HepG2 (cell line): ENCODE measurements at regions not wholly inside any gene's neighbourhood (a gene's known extent, or its start where the extent isn't known, plus 50 kb on each side); places are given as distances from the start of the nearest gene placed in this dataset.
A peak's percentile ranks its signal among the peaks of the same experiment; 100 is the strongest.

Experiments used
- ATAC-seq: fragments of 200-7000 bp; cut with Tn5 transposase; 3 replicates; pipeline ENCODE4 v1.9.1; 2020; ENCODE audit warnings: mild to moderate bottlenecking, moderate library complexity
- BruUV-seq: library from RNA; stranded (reverse); fragments of 400-500 nt; replicated peaks from 2 replicates; lab custom pipeline; 2021; lab: Mats Ljungman, UMichigan
- CTCF ChIA-PET: fragments of 300-600 bp; formaldehyde crosslinking; extraction: SDS; loops from one replicate; lab custom pipeline; 2021; ENCODE audit warnings: low total read pairs, inconsistent platforms, low intra/inter-chr PET ratio; lab: Yijun Ruan, JAX
- POLR2A ChIA-PET: fragments of 350-600 bp; sonication (Branson Sonifier 250); formaldehyde crosslinking; loops from one replicate; lab custom pipeline; 2020; ENCODE audit warnings: antibody characterized with exemption, inconsistent platforms; lab: Yijun Ruan, JAX
- DNase-seq: peaks from one replicate; pipeline ENCODE4 v3.0.0-alpha.2; 2015; ENCODE audit warnings: low spot score
- FAIRE-seq: peaks from 3 replicates; lab custom pipeline; 2011; peaks lifted over from hg19 to GRCh38; lab: Jason Lieb, UNC
- H2AFZ ChIP-seq: one replicate; pipeline ENCODE4 v1.6.1; 2011; ENCODE audit warnings: low read length, inconsistent platforms
- H3K27ac ChIP-seq: fragments of 300-600 bp; 3 replicates; pipeline ENCODE4 v1.8.0; 2011; ENCODE audit warnings: mixed run types, mild to moderate bottlenecking, mixed read lengths, low read length, inconsistent platforms; ENCODE audit not compliant: insufficient read depth; ENCODE audit errors: extremely low read length
- H3K27me3 ChIP-seq, 2 experiments: fragments of 200-600 bp in 1 of 2; 2 replicates in 1 of 2; 3 replicates in 1 of 2; pipeline versions ENCODE4 v1.6.0 to v1.8.0; 2011; ENCODE audit warnings: low read length in 2 of 2, mild to moderate bottlenecking in 2 of 2, moderate library complexity in 2 of 2, inconsistent platforms in 1 of 2; ENCODE audit not compliant: insufficient read depth in 2 of 2, control insufficient read depth in 1 of 2
- H3K36me3 ChIP-seq, 2 experiments: fragments of 200-600 bp in 1 of 2; replicated peaks in 1 of 2; 2 replicates in 1 of 2; 3 replicates in 1 of 2; pipeline versions ENCODE4 v1.5.1 to v1.8.0; 2011; ENCODE audit warnings: low read length in 2 of 2, inconsistent platforms in 1 of 2; ENCODE audit not compliant: insufficient read depth in 2 of 2, control insufficient read depth in 1 of 2
- H3K4me1 ChIP-seq: 2 replicates; pipeline ENCODE4 v1.5.1; 2012; ENCODE audit warnings: low read length, inconsistent platforms; ENCODE audit not compliant: insufficient read depth
- H3K4me2 ChIP-seq: 2 replicates; pipeline ENCODE4 v1.6.0; 2011; ENCODE audit warnings: low read depth, low read length, inconsistent platforms
- H3K4me3 ChIP-seq, 3 experiments: fragments of 200-600 bp in 1 of 3; sonication (generic), shearing (Covaris generic) in 1 of 3; replicated peaks in 1 of 3; 2 replicates each; pipeline ENCODE4 v1.5.1; 2011 to 2016; ENCODE audit warnings: low read length in 3 of 3, inconsistent platforms in 2 of 3, low read depth in 2 of 3, mild to moderate bottlenecking in 2 of 3, control low read depth in 1 of 3, mixed read lengths in 1 of 3; ENCODE audit not compliant: insufficient read depth in 1 of 3
- H3K79me2 ChIP-seq: one replicate; pipeline ENCODE4 v1.6.1; 2011; ENCODE audit warnings: low read length, inconsistent platforms; ENCODE audit not compliant: insufficient read depth
- H3K9ac ChIP-seq: 2 replicates; pipeline ENCODE4 v1.6.0; 2011; ENCODE audit warnings: mild to moderate bottlenecking, low read depth, low read length, inconsistent platforms; ENCODE audit not compliant: insufficient read depth
- H3K9me3 ChIP-seq: 2 replicates; pipeline ENCODE4 v1.5.1; 2012; ENCODE audit warnings: mild to moderate bottlenecking, low read length
- H4K20me1 ChIP-seq: 2 replicates; pipeline ENCODE4 v1.6.0; 2011; ENCODE audit warnings: inconsistent platforms, mild to moderate bottlenecking, low read length, moderate library complexity; ENCODE audit not compliant: insufficient read depth
- AKAP8 ChIP-seq: sonication (generic); formaldehyde crosslinking; IDR thresholded peaks from 2 replicates; pipeline ENCODE4 v1.5.1; 2020; ENCODE audit warnings: mild to moderate bottlenecking, missing genetic modification reagents
- CCDC6 ChIP-seq: sonication (generic); formaldehyde crosslinking; IDR thresholded peaks from 2 replicates; pipeline ENCODE4 v1.8.1; 2022; ENCODE audit warnings: mild to moderate bottlenecking, missing genetic modification reagents, moderate library complexity
- CHD4 ChIP-seq: fragments of 200-600 bp; sonication (generic); IDR thresholded peaks from 2 replicates; pipeline ENCODE4 v1.7.0; 2017; ENCODE audit warnings: mild to moderate bottlenecking, low read length, borderline replicate concordance
- CTCF ChIP-seq: sonication (generic); formaldehyde crosslinking; IDR thresholded peaks from 2 replicates; pipeline ENCODE4 v1.5.0; 2020; ENCODE audit warnings: mild to moderate bottlenecking, missing genetic modification reagents, moderate library complexity
- RAD21 ChIP-seq: fragments of 450-650 bp; formaldehyde crosslinking; IDR thresholded peaks from 2 replicates; pipeline ENCODE4 v1.5.0; 2020; ENCODE audit warnings: mild to moderate bottlenecking
- SALL1 ChIP-seq: sonication (generic); formaldehyde crosslinking; IDR thresholded peaks from 2 replicates; pipeline ENCODE4 v1.8.0; 2022; ENCODE audit warnings: mild to moderate bottlenecking, missing genetic modification reagents
- SMC3 ChIP-seq: IDR thresholded peaks from 2 replicates; pipeline ENCODE4 v1.6.1; 2011; ENCODE audit warnings: low read length, improper control_type of control experiment
- STAG1 ChIP-seq: sonication (generic); formaldehyde crosslinking; IDR thresholded peaks from 2 replicates; pipeline ENCODE4 v1.4.0; 2020; ENCODE audit warnings: missing genetic modification reagents
- TBL1XR1 ChIP-seq: fragments of 150-350 bp; IDR thresholded peaks from 2 replicates; pipeline ENCODE4 v1.6.1; 2014; ENCODE audit warnings: borderline replicate concordance, low read length; ENCODE audit not compliant: partially characterized antibody
- TP53 ChIP-seq: sonication (generic); formaldehyde crosslinking; conservative IDR thresholded peaks from 2 replicates; pipeline ENCODE4 v1.4.0; 2020; ENCODE audit warnings: missing genetic modification reagents
- U2AF1 ChIP-seq: fragments of 200-400 bp; formaldehyde crosslinking; optimal IDR thresholded peaks from 2 replicates; pipeline ENCODE3; 2017; ENCODE audit warnings: mild to moderate bottlenecking, low read depth, low read length
- ZGPAT ChIP-seq: IDR thresholded peaks from 2 replicates; pipeline ENCODE4 v1.6.1; 2016; ENCODE audit warnings: mild to moderate bottlenecking
- ZMAT3 ChIP-seq: sonication (generic); formaldehyde crosslinking; conservative IDR thresholded peaks from 2 replicates; pipeline ENCODE4 v1.7.0; 2021; ENCODE audit warnings: missing genetic modification reagents
- ZNF24 ChIP-seq: fragments of 450-650 bp; IDR thresholded peaks from 2 replicates; pipeline ENCODE4 v1.6.1; 2017; ENCODE audit warnings: antibody characterized with exemption, mild to moderate bottlenecking
- ZNF451 ChIP-seq: sonication (generic); formaldehyde crosslinking; IDR thresholded peaks from 2 replicates; pipeline ENCODE4 v1.5.0; 2020; ENCODE audit warnings: mild to moderate bottlenecking, missing genetic modification reagents
- WGBS: methylation state at CpG from one replicate; pipeline ENCODE4 v1.1.6; 2017; ENCODE audit warnings: low lambda C conversion rate; 5-methylcytosine and 5-hydroxymethylcytosine counted together
- in situ Hi-C: cut with HindIII; loops from 2 replicates; pipeline ENCODE4 v1.10.0; 2017; ENCODE audit warnings: low pct_unique_long_range_greater_than_20kb; ENCODE audit not compliant: extremely low pct_ligation_motif_present
- intact Hi-C: fragments of 100-400 bp; cut with micrococcal nuclease; formaldehyde crosslinking; loops from one replicate; pipeline ENCODE4 v1.10.0; 2022; ENCODE audit not compliant: unreplicated experiment
- TF ChIP-seq, protein P1 (sequence below): IDR thresholded peaks from 2 replicates; pipeline ENCODE4 v1.6.1; 2016; ENCODE audit warnings: missing compliant biosample characterization, missing genetic modification reagents, borderline replicate concordance

GRCh38 chr12:62116986-62117385 is 143.2 kb upstream of the USP15 start (continued):
- TF ChIP-seq ZGPAT (CRISPR knock-in tag) (no peak), ZMAT3 (CRISPR knock-in tag) (no peak), CHD4 (no peak), ZNF24 (no peak), TBL1XR1 (no peak), SALL1 (CRISPR knock-in tag) (no peak), AKAP8 (no peak), U2AF1 (no peak)

GRCh38 chr12:62123721-62124203 is 136.4 kb upstream of the USP15 start:
- Histone ChIP-seq H3K9ac (no peak overlapping the region), H3K4me1 (no peaks in the 10 kb centered on the region), H2AFZ (no peak overlapping the region), H3K4me2 (no peak overlapping the region), H3K4me3 (no peak overlapping the region), H3K9me3 (no peaks in the 10 kb centered on the region), H3K27ac (no peak overlapping the region), H3K27me3 (peaks cover 0 to 2% of the 10 kb centered on the region in 2 experiments; a peak in 2 of 5 replicates), H3K79me2 (no peaks in the 10 kb centered on the region), H4K20me1 (no peaks in the 10 kb centered on the region), H3K36me3 (no peaks in the 10 kb centered on the region)
- CTCF ChIA-PET: no interaction called here
- POLR2A ChIA-PET: no interaction called here
- ATAC-seq (peak; percentile 78), FAIRE-seq (peak; percentile 26), DNase-seq (peak; percentile 31)
- TF ChIP-seq SMC3 (peak; percentile 41; the same call in 1 of the 2 replicates), STAG1 (CRISPR knock-in tag) (peak; percentile 57), U2AF1 (no peak), CTCF (CRISPR knock-in tag) (peak; percentile 76), RAD21 (CRISPR knock-in tag) (0 out of 2 replicates have a peak, but pooled peaks have one; percentile 43), TP53 (CRISPR knock-in tag) (no peak), CCDC6 (no peak), ZNF451 (CRISPR knock-in tag) (no peak)
- TF ChIP-seq, protein P1, sequence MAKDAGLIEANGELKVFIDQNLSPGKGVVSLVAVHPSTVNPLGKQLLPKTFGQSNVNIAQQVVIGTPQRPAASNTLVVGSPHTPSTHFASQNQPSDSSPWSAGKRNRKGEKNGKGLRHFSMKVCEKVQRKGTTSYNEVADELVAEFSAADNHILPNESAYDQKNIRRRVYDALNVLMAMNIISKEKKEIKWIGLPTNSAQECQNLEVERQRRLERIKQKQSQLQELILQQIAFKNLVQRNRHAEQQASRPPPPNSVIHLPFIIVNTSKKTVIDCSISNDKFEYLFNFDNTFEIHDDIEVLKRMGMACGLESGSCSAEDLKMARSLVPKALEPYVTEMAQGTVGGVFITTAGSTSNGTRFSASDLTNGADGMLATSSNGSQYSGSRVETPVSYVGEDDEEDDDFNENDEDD (CRISPR knock-in tag): no peak
- 10% methylated on average over 4 of the region's 4 CpGs for WGBS
- in situ Hi-C loops: no loop called here
- BruUV-seq: no TSS peak
- intact Hi-C loops: no loop called here
